Endodermal cell (in vitro differentiated cells): ENCODE measurements at regions not wholly inside any gene's neighbourhood (a gene's known extent, or its start where the extent isn't known, plus 50 kb on each side); places are given as distances from the start of the nearest gene placed in this dataset.

Experiments used
- DNase-seq: peaks from one replicate; pipeline ENCODE4 v3.0.0-alpha.2; 2017
- H3K27ac ChIP-seq: 2 replicates; pipeline ENCODE4 v1.5.1; 2013; ENCODE audit warnings: mild to moderate bottlenecking, low read depth, low read length, moderate library complexity
- H3K27me3 ChIP-seq: 2 replicates; pipeline ENCODE4 v1.6.1; 2013; ENCODE audit warnings: mild to moderate bottlenecking, low read length, moderate library complexity; ENCODE audit not compliant: insufficient read depth, control insufficient read depth, poor library complexity, severe bottlenecking
- H3K36me3 ChIP-seq: 2 replicates; pipeline ENCODE4 v1.7.0; 2013; ENCODE audit warnings: mild to moderate bottlenecking, low read length, moderate library complexity; ENCODE audit not compliant: control insufficient read depth, insufficient read depth
- H3K4me1 ChIP-seq: one replicate; pipeline ENCODE4 v1.7.0; 2013; ENCODE audit warnings: low read length; ENCODE audit not compliant: control insufficient read depth, insufficient read depth
- H3K4me3 ChIP-seq: 2 replicates; pipeline ENCODE4 v1.5.1; 2013; ENCODE audit warnings: mild to moderate bottlenecking, low read length, moderate library complexity
- H3K9ac ChIP-seq: 2 replicates; pipeline ENCODE4 v1.6.1; 2013; ENCODE audit warnings: mild to moderate bottlenecking, low read length, moderate library complexity; ENCODE audit not compliant: poor library complexity, severe bottlenecking; ENCODE audit errors: extremely low read depth
- H3K9me3 ChIP-seq: 2 replicates; pipeline ENCODE4 v1.6.1; 2013; ENCODE audit warnings: mild to moderate bottlenecking, low read length, moderate library complexity; ENCODE audit not compliant: control insufficient read depth
- H3K27ac Mint-ChIP-seq: 2 replicates; pipeline ENCODE4 v1.8.0; 2020; ENCODE audit warnings: mixed read lengths
- H3K27me3 Mint-ChIP-seq: 2 replicates; pipeline ENCODE4 v1.8.0; 2021; ENCODE audit warnings: mild to moderate bottlenecking, mixed read lengths; ENCODE audit not compliant: insufficient read depth
- H3K36me3 Mint-ChIP-seq: 2 replicates; pipeline ENCODE4 v1.8.0; 2020; ENCODE audit warnings: low read depth, mixed read lengths
- H3K4me1 Mint-ChIP-seq: 2 replicates; pipeline ENCODE4 v1.8.0; 2020; ENCODE audit warnings: mixed read lengths
- H3K4me3 Mint-ChIP-seq: 2 replicates; pipeline ENCODE4 v1.8.0; 2020; ENCODE audit warnings: mild to moderate bottlenecking, moderate library complexity, mixed read lengths
- H3K9me3 Mint-ChIP-seq: 2 replicates; pipeline ENCODE4 v1.8.0; 2020; ENCODE audit warnings: mild to moderate bottlenecking, mixed read lengths
- WGBS, 2 experiments: methylation state at CpG; one replicate each; pipeline versions ENCODE4 v1.1.5 to v1.1.7; 2013; ENCODE audit warnings: missing lambda C conversion rate in 2 of 2, mixed read lengths in 1 of 2; ENCODE audit not compliant: insufficient coverage in 1 of 2, insufficient read length in 1 of 2; 5-methylcytosine and 5-hydroxymethylcytosine counted together
- TF ChIP-seq, protein P1 (sequence below): fragments of 200-600 bp; sonication (generic); conservative IDR thresholded peaks from 2 replicates; pipeline ENCODE4 v1.5.0; 2021; ENCODE audit warnings: antibody characterized with exemption, mild to moderate bottlenecking

DNA sequence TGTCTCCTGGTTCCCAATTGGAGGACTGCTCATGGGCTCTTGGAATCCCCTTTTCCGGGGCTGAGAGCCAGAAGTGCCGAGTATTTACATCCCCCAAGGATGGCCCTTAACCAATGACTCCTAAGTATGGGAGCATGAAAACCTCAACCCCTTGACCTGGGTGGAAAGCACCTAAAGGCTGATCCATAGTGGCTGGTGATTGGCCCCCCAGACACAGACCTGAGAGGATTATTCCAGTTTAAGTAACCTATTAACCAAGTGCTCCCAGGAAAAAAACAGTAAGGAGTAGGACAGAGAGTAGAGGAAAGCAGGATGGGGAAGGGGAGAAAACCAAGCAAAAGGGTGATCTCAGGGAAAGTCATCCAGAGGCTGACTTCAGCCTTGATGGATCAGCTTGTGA lies 206.1 kb upstream of the RND3 start:
- Mint-ChIP-seq H3K27ac (no peak overlapping the region), H3K9me3 (no peaks in the 10 kb centered on the region), H3K4me3 (no peak overlapping the region), H3K36me3 (no peaks in the 10 kb centered on the region), H3K4me1 (no peaks in the 10 kb centered on the region), H3K27me3 (no peaks in the 10 kb centered on the region)
- H3K27me3 ChIP-seq: no peaks in the 10 kb centered on the region
- H3K9ac ChIP-seq: no peak overlapping the region
- H3K36me3 ChIP-seq: no peaks in the 10 kb centered on the region
- H3K4me3 ChIP-seq: no peak overlapping the region
- 92 to 95% methylated on average over 2 of the region's 2 CpGs for WGBS, 2 experiments
- no peak overlapping the region for H3K27ac ChIP-seq
- no peaks in the 10 kb centered on the region for H3K4me1 ChIP-seq
- no peaks in the 10 kb centered on the region for H3K9me3 ChIP-seq
- TF ChIP-seq, protein P1, sequence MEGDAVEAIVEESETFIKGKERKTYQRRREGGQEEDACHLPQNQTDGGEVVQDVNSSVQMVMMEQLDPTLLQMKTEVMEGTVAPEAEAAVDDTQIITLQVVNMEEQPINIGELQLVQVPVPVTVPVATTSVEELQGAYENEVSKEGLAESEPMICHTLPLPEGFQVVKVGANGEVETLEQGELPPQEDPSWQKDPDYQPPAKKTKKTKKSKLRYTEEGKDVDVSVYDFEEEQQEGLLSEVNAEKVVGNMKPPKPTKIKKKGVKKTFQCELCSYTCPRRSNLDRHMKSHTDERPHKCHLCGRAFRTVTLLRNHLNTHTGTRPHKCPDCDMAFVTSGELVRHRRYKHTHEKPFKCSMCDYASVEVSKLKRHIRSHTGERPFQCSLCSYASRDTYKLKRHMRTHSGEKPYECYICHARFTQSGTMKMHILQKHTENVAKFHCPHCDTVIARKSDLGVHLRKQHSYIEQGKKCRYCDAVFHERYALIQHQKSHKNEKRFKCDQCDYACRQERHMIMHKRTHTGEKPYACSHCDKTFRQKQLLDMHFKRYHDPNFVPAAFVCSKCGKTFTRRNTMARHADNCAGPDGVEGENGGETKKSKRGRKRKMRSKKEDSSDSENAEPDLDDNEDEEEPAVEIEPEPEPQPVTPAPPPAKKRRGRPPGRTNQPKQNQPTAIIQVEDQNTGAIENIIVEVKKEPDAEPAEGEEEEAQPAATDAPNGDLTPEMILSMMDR: no peak
- no peak for DNase-seq

DNA sequence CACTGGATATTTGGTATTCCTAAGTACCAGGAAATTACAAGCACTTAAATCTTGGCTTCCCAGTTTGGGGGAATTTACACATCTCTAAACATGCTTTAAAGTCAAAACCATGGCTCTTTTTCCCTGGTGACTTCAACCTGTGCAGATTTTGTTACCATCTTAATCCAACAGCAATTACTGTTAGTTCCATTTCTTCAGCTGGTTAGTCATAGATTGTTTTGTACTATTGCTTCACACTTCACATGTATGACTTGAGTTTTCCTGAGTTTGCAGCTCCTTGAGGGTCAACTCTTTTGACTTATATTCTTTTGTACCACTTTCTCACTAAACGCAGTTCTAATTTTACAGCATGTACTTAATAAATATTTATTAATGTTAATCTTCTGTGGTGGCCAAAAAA lies 203.4 kb upstream of the RND3 start:
- DNase-seq: no peak
- H3K27ac Mint-ChIP-seq: no peak overlapping the region
- Histone ChIP-seq H3K4me1 (no peaks in the 10 kb centered on the region), H3K9me3 (no peaks in the 10 kb centered on the region), H3K9ac (no peak overlapping the region), H3K27ac (no peak overlapping the region), H3K36me3 (no peaks in the 10 kb centered on the region), H3K4me3 (no peak overlapping the region), H3K27me3 (no peaks in the 10 kb centered on the region)
- H3K4me3 Mint-ChIP-seq: no peak overlapping the region
- no CpG with 5 or more reads among the region's 1 CpG for WGBS, 2 experiments
- no peaks in the 10 kb centered on the region for H3K4me1 Mint-ChIP-seq
- no peaks in the 10 kb centered on the region for H3K27me3 Mint-ChIP-seq
- H3K36me3 Mint-ChIP-seq: no peaks in the 10 kb centered on the region
- H3K9me3 Mint-ChIP-seq: no peaks in the 10 kb centered on the region
- TF ChIP-seq, protein P1: no peak

DNA sequence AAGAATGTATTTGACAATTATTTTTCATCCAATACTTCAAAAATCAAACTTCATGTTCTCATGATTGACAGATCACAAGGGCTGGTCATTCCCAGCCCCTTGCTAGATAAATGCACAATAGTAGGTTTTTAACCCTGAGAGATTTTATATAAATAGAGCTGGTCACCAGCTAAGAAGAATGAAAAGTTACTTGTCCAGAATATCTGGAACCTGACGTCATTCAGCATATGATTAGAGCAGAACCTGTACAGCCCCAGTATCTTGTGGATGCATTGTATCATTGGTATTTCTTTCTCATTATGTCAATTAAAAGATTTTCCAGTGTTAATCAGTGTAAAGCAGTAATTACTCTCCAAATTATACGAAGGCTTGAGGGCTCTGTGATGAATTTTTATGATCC lies 202.8 kb upstream of the RND3 start:
- Histone ChIP-seq H3K9me3 (no peaks in the 10 kb centered on the region), H3K9ac (no peak overlapping the region), H3K4me3 (no peak overlapping the region), H3K27me3 (no peaks in the 10 kb centered on the region), H3K27ac (no peak overlapping the region), H3K36me3 (no peaks in the 10 kb centered on the region), H3K4me1 (no peaks in the 10 kb centered on the region)
- Mint-ChIP-seq H3K36me3 (no peaks in the 10 kb centered on the region), H3K4me1 (no peaks in the 10 kb centered on the region), H3K4me3 (no peak overlapping the region), H3K9me3 (no peaks in the 10 kb centered on the region), H3K27ac (no peak overlapping the region), H3K27me3 (no peaks in the 10 kb centered on the region)
- DNase-seq: no peak
- TF ChIP-seq, protein P1: no peak
- 88 to 100% methylated on average over 2 of the region's 2 CpGs for WGBS, 2 experiments
